ENCODE measurements at regions not wholly inside any gene's neighbourhood (a gene's known extent, or its start where the extent isn't known, plus 50 kb on each side); places are given as distances from the start of the nearest gene placed in this dataset.

DNA sequence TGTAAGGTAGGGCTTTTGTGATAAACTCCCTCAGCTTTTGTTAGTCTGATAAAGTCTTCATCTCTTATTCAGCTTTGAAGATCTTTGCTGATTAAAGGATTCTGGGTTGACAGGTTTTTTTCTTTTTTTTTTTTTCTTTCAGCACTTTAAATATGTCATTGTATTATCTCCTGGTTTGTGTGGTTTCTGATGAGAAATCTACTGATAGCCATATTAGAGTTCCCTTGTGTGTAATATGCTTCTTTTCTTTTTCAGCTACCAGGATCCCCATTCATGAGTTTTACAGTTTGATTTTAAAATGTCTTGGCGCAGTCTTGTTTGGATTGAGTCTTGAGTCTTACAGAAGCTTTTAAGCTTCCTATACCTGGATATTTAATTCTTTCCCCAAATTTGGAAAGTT, 504.5 kb downstream of the TLL1 start:
- TF ChIP-seq, protein P1, sequence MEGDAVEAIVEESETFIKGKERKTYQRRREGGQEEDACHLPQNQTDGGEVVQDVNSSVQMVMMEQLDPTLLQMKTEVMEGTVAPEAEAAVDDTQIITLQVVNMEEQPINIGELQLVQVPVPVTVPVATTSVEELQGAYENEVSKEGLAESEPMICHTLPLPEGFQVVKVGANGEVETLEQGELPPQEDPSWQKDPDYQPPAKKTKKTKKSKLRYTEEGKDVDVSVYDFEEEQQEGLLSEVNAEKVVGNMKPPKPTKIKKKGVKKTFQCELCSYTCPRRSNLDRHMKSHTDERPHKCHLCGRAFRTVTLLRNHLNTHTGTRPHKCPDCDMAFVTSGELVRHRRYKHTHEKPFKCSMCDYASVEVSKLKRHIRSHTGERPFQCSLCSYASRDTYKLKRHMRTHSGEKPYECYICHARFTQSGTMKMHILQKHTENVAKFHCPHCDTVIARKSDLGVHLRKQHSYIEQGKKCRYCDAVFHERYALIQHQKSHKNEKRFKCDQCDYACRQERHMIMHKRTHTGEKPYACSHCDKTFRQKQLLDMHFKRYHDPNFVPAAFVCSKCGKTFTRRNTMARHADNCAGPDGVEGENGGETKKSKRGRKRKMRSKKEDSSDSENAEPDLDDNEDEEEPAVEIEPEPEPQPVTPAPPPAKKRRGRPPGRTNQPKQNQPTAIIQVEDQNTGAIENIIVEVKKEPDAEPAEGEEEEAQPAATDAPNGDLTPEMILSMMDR (conservative IDR thresholded peaks at IDR 0.05), result no peak
- no peak for DNase-seq
- no peak overlapping the region for H3K4me2 ChIP-seq (ENCODE audit: insufficient read depth, insufficient read length, low read length)
- peaks cover 40 to 42% of the 10 kb centered on the region in 2 experiments for H3K9me3 Mint-ChIP-seq
- H3K14ac ChIP-seq (ENCODE audit: insufficient read depth, low read length), result no peak overlapping the region
- peaks cover 12 to 22% (median 16%) of the 10 kb centered on the region in 3 experiments for H3K36me3 Mint-ChIP-seq (ENCODE audit: insufficient read depth in 1 of 3, low read depth in 3 of 3)
- H2BK5ac ChIP-seq (ENCODE audit: insufficient read length, low read length), result no peak overlapping the region
- no CpG with 5 or more reads among the region's 1 CpG for WGBS (ENCODE audit: extremely low coverage, insufficient read length, low lambda C conversion rate)
- H3K27me3 Mint-ChIP-seq (ENCODE audit: low read depth), result no peaks in the 10 kb centered on the region
- H3K9ac ChIP-seq (ENCODE audit: extremely low read depth, insufficient read length, low read length), result no peak overlapping the region
- no peak overlapping the region for H4K5ac ChIP-seq (ENCODE audit: insufficient read length, low read depth, low read length)
- H3K79me2 ChIP-seq (ENCODE audit: insufficient read depth, low read length), result no peaks in the 10 kb centered on the region
- no peak overlapping the region for H3K23ac ChIP-seq (ENCODE audit: insufficient read length, low read depth, low read length)
- no peaks in the 10 kb centered on the region for H3K4me1 ChIP-seq (ENCODE audit: insufficient read depth, low read length)
- no peaks in the 10 kb centered on the region for H3K79me1 ChIP-seq (ENCODE audit: insufficient read depth, low read depth, low read length, poor library complexity, severe bottlenecking)
- no peaks in the 10 kb centered on the region for H3K23me2 ChIP-seq (ENCODE audit: insufficient read length, low read depth, low read length, poor library complexity, severe bottlenecking)
- H3K18ac ChIP-seq (ENCODE audit: insufficient read length, low read depth, low read length), result no peak overlapping the region
- no peak overlapping the region for H3K56ac ChIP-seq (ENCODE audit: insufficient read length, low read depth, low read length)
- no peak overlapping the region for H2BK120ac ChIP-seq (ENCODE audit: low read depth, low read length, poor library complexity, severe bottlenecking)
- no peak overlapping the region for H3K4me3 Mint-ChIP-seq
- H2BK12ac ChIP-seq (ENCODE audit: insufficient read length, low read depth, low read length), result no peak overlapping the region
- H3K27me3 ChIP-seq (ENCODE audit: insufficient read depth, low read length), result no peaks in the 10 kb centered on the region
- no peaks in the 10 kb centered on the region for H3K9me3 ChIP-seq (ENCODE audit: control insufficient read depth, low read depth, low read length)
- H4K91ac ChIP-seq (ENCODE audit: insufficient read length, low read depth, low read length), result no peak overlapping the region
- no peaks in the 10 kb centered on the region; a peak in 1 of 4 replicates for H3K4me1 Mint-ChIP-seq
- H3K4ac ChIP-seq (ENCODE audit: low read depth, low read length), result no peak overlapping the region
- no peak overlapping the region for H3K27ac ChIP-seq (ENCODE audit: insufficient read length, low read depth, low read length)
- H2AK5ac ChIP-seq (ENCODE audit: insufficient read length, low read length), result no peak overlapping the region
- no peaks in the 10 kb centered on the region for H4K20me1 ChIP-seq (ENCODE audit: control insufficient read depth, insufficient read depth, insufficient read length)
- no peak overlapping the region for H2BK20ac ChIP-seq (ENCODE audit: low read depth, low read length, poor library complexity, severe bottlenecking)
- no peak overlapping the region for H3K27ac Mint-ChIP-seq
- H2AFZ ChIP-seq (ENCODE audit: low read length), result no peak overlapping the region
- no peak overlapping the region for H3T11ph ChIP-seq (ENCODE audit: low read length)
- no peak overlapping the region for H4K8ac ChIP-seq (replicated peaks; ENCODE audit: insufficient read length, low read depth, low read length)
- H2BK15ac ChIP-seq (ENCODE audit: low read depth, low read length), result no peak overlapping the region
